AG08395 (cell line): ENCODE measurements at regions not wholly inside any gene's neighbourhood (a gene's known extent, or its start where the extent isn't known, plus 50 kb on each side); places are given as distances from the start of the nearest gene placed in this dataset.
"Not testable (repeated sequence)": the region's sequence is repeated elsewhere in the genome, so short reads cannot be mapped to it uniquely, and the experiment has no call there.

Experiments
- DNase-seq: peaks from one replicate; pipeline ENCODE4 v3.0.0; 2012; ENCODE audit warnings: mixed read lengths, low spot score

GRCh38 chr13:70788074-70788473, 679.8 kb upstream of the KLHL1 start:
- no peak for DNase-seq

GRCh38 chr13:70784207-70784989, 676.1 kb upstream of the KLHL1 start:
- DNase-seq = no peak

- DNase-seq = no peak
Measured at GRCh38 chr13:70769817-70770216, 661.6 kb upstream of the KLHL1 start.

GRCh38 chr13:70758932-70759331, 650.7 kb upstream of the KLHL1 start:
- DNase-seq = no peak

GRCh38 chr13:70756088-70756487, 647.8 kb upstream of the KLHL1 start:
- no peak for DNase-seq

GRCh38 chr13:70755456-70755855, 647.2 kb upstream of the KLHL1 start:
- DNase-seq = no peak

- no peak for DNase-seq
Measured at GRCh38 chr13:70747262-70747661, 639.0 kb upstream of the KLHL1 start.

GRCh38 chr13:70746469-70746868, 638.2 kb upstream of the KLHL1 start:
- not testable (repeated sequence) for DNase-seq

GRCh38 chr13:70736622-70737317, 628.5 kb upstream of the KLHL1 start:
- DNase-seq = no peak

GRCh38 chr13:70732611-70733010, 624.4 kb upstream of the KLHL1 start:
- DNase-seq = no peak

GRCh38 chr13:70729369-70729768, 621.1 kb upstream of the KLHL1 start:
- no peak for DNase-seq

GRCh38 chr13:70723732-70724131, 615.5 kb upstream of the KLHL1 start:
- DNase-seq = no peak

- DNase-seq = no peak
Measured at GRCh38 chr13:70720386-70720785, 612.1 kb upstream of the KLHL1 start.

- DNase-seq = no peak
Measured at GRCh38 chr13:70714993-70715392, 606.7 kb upstream of the KLHL1 start.

GRCh38 chr13:70708775-70709174, 600.5 kb upstream of the KLHL1 start:
- no peak for DNase-seq

GRCh38 chr13:70703755-70704154, 595.5 kb upstream of the KLHL1 start:
- no peak for DNase-seq

- DNase-seq = no peak
Measured at GRCh38 chr13:70694996-70695715, 586.9 kb upstream of the KLHL1 start.

GRCh38 chr13:70668983-70669382, 560.7 kb upstream of the KLHL1 start:
- DNase-seq = no peak

GRCh38 chr13:70668293-70668692, 560.0 kb upstream of the KLHL1 start:
- DNase-seq = no peak

- no peak for DNase-seq
Measured at GRCh38 chr13:70666883-70667556, 558.8 kb upstream of the KLHL1 start.

GRCh38 chr13:70662231-70662940, 554.1 kb upstream of the KLHL1 start:
- no peak for DNase-seq

GRCh38 chr13:70644052-70644451, 535.8 kb upstream of the KLHL1 start:
- DNase-seq = no peak
